ENCODE measurements at regions not wholly inside any gene's neighbourhood (a gene's known extent, or its start where the extent isn't known, plus 50 kb on each side); places are given as distances from the start of the nearest gene placed in this dataset.
"Not testable (repeated sequence)": the region's sequence is repeated elsewhere in the genome, so short reads cannot be mapped to it uniquely, and the experiment has no call there.

DNA sequence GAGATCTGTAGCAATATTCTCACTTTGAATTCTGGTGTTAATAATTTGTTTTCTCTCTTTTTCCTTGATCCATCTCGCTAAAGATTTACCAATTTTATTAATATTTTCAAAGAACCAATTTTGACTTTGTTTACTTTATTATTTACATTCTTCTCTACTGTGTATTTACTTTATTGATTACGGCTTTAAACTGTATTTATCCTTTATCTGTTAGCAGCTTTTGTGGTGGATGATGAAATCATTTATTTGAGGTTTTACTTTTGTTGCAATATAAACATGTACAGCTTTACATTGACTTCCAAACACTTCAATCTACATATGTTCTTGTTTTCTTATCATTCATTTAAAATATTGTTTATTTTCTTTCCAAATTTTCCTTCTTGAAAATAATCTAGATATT lies 719.9 kb downstream of the ADCYAP1 start:
- in situ Hi-C loops (cut with HindIII; ENCODE audit: low sequenced_read_pairs): no loop called here

DNA sequence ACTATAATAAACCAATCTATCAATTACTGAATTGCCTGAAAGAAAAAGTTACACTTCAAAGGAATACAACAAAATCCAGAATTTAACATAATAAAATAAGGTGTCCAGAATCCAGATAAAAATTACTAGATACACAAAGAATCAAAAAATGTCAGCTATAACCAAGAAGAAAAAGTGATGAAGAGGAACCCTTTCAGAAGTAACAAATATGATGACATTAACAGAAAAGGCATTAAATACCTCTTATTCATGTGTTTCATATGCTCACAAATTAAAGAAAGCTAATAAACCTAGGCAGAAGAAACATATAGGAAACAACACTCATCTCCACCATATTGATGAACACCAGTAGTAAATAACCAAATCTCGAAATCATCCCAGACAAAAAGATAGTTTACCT lies 722.8 kb downstream of the ADCYAP1 start:
- in situ Hi-C loops (cut with HindIII; ENCODE audit: low sequenced_read_pairs): no loop called here

DNA sequence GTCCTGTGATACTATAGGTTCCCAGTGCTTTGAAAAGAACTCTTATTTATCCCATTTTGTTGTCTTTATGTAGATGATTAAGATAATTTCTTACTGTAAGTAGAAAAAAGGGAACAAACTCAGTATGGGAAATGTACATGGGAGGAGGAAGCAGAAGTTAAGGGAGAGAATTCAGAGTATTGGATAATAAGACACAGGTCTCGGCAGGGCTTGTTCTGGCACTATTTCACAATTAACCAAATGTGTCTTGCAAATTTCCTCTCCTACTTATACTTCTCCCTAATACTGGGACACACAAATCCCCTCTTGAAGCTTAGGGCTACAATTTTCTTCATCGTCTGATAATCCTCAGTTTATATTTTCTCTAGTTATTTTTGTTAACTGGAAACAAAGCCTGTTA lies 744.0 kb downstream of the ADCYAP1 start:
- in situ Hi-C loops (cut with HindIII; ENCODE audit: low sequenced_read_pairs): no loop called here

GRCh38 chr18:1652018-1652417 lies 747.3 kb downstream of the ADCYAP1 start:
- in situ Hi-C loops (cut with HindIII; ENCODE audit: low sequenced_read_pairs): no loop called here

GRCh38 chr18:1653873-1654272 lies 749.2 kb downstream of the ADCYAP1 start:
- in situ Hi-C loops (cut with HindIII; ENCODE audit: low sequenced_read_pairs): no loop called here

DNA sequence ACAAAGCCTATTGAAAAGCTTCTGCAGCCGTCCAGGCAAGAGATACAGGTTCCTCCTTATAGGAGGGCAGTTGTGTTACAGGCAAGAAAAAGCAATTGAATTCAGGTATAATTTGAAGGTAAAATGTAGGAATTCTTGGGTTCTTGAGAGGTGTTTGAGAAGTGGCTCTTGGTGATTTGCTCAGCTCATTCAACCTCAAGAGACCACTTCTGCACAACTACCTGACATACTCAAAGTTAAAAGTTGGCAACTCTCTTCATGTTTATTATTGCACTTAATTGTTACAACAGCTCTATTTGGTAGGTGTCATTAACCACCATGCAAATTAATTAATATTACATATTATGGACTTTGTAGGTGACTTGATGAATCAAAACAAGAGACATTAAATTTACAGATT lies 753.2 kb downstream of the ADCYAP1 start:
- in situ Hi-C loops (cut with HindIII; ENCODE audit: low sequenced_read_pairs): no loop called here

DNA sequence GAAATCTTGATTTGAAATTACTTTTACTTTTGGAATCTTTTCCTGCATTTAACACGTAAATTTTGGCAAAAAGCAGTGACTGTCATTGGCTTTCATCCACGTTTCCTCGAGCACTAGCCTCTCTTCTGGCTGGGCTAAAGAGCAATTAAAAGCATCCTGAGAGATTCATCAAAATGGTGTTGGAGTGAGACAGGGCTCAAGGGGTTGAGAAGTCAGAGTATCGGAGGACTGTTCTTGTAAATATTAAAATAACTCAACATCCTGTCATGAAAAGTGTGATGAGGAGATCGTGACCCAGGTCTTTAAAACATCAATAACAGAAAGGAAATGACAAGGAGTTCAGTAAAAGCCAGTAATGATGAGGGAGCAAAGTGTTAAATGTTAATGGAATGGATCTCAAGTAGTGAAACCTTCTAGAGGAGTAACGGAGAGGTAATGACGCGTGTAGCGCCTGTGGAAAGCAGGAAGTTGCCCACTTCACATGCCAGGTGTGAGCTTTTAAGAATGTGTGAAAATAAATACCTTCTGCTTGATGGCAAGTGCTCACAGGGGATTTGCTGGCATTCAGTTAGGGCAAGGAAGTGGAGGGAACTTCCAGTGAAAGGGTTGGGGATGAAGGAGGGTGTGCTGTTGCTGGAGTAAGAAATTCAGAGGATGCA lies 754.4 kb downstream of the ADCYAP1 start:
- in situ Hi-C loops (cut with HindIII; ENCODE audit: low sequenced_read_pairs): no loop called here

DNA sequence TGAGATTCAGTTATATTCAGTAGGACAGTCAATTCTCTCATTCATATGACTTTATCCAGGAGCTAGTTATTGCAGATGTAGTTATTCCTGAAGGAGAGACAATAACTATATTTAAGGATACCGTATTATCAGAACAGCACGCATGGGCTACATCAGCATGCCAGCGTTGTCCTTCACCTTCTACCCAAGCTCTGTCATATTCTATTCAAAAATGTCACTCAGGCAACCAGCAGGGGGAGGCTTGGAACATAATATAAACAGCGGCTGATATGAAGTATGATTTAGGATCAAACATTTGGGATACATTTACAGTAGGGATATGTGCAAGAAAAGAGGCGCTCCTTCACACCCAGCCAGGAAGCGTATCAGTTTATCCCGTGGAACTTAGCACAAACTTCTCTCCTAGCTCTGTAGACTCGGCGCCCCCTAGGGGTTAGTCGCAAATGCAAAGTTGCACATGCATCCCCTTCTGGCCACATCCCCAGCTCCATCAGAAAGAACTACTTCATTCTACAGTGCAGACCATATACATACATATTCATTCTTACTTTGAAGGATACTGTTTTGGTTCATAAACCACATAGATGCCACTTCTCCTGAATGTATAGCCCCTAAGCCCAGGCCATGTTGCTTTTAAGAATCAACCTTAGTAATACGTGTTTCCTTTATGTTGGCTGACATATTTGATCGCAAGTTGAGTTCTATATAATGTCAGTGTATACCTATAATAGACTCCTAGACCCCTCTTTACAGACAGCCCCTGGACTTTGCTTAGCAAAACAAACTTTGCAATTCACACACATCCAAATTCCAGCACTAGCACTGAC lies 759.4 kb downstream of the ADCYAP1 start:
- in situ Hi-C loops (cut with HindIII; ENCODE audit: low sequenced_read_pairs): no loop called here

GRCh38 chr18:1665079-1665478 lies 760.4 kb downstream of the ADCYAP1 start:
- in situ Hi-C loops (cut with HindIII; ENCODE audit: low sequenced_read_pairs): no loop called here

GRCh38 chr18:1668279-1668678 lies 763.6 kb downstream of the ADCYAP1 start:
- in situ Hi-C loops (cut with HindIII; ENCODE audit: low sequenced_read_pairs): no loop called here

DNA sequence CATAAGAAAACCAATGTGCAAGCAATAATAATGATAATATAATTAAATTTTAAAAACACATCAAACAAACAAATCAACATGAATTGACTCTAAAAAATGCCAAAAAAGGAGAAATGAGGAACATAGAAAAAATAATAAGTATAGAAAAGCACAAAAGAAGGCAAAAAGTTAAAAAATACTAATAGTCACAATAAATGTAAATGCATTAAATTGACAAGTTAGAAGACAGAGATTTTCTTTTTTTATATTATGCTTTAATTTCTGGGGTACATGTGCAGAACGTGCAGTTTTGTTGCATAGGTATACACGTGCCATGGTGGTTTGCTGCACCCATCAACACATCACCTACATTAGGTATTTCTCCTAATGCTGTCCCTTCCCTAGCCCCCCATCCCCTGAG lies 767.0 kb downstream of the ADCYAP1 start:
- in situ Hi-C loops (cut with HindIII; ENCODE audit: low sequenced_read_pairs): not testable (repeated sequence)

GRCh38 chr18:1676387-1676786 lies 771.7 kb downstream of the ADCYAP1 start:
- in situ Hi-C loops (cut with HindIII; ENCODE audit: low sequenced_read_pairs): no loop called here

DNA sequence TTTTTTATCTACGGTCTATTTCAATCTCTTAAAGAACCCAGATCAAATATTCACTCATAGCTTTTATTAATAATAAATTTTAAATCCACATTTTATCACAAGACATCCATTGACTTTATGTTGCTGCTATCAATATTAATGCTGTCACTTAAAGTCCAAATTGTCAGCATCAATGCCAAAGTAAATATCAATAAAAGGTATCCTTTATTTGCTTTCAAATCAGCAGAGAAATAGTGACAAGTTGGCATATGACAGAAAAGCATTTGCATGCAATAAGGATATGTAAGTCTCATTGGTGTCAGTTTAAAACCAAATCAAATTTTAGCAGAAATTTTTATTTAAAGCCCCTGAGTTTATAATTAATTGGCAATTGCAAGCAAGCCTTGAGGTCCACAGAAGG lies 775.4 kb downstream of the ADCYAP1 start:
- in situ Hi-C loops (cut with HindIII; ENCODE audit: low sequenced_read_pairs): no loop called here

DNA sequence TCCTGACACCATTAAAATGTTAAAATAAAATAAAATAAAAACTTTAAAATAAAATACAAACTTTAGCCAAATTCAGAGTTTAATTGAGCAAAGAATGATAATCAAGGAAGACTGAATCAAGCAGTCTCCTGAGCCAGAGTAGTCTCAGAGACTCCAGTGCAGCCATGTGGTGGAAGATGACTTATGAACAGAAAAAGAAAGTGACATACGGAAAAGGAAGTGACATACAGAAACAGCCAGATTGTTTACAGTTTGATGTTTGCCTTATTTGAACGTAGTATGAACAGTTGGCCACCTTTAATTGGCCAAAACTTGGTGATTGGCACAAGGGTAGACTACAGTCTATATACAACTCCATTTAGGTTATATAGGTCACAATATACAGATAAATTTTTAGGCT lies 787.2 kb downstream of the ADCYAP1 start:
- in situ Hi-C loops (cut with HindIII; ENCODE audit: low sequenced_read_pairs): no loop called here

GRCh38 chr18:1708006-1708405 lies 803.3 kb downstream of the ADCYAP1 start:
- in situ Hi-C loops (cut with HindIII; ENCODE audit: low sequenced_read_pairs): no loop called here

GRCh38 chr18:1710114-1710513 lies 805.4 kb downstream of the ADCYAP1 start:
- in situ Hi-C loops (cut with HindIII; ENCODE audit: low sequenced_read_pairs): no loop called here

DNA sequence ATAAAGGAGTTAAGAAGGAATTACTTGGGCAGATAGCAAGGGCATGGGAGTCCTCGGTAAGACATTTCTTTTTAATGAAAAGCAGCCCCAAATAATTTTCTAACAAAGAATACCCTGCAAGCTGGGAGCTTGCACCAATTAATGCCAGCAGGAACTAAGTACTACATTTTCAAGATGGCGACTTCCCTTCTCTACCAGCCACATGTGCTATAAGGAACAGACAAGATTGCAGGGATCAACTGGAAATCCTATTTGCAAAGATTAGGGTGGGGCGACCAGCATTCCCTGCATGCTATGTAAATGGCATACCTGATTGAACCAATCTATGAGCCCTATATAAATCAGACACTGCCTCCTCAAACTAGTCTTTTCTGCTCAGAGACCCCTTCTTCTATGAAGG lies 827.5 kb downstream of the ADCYAP1 start:
- in situ Hi-C loops (cut with HindIII; ENCODE audit: low sequenced_read_pairs): no loop called here

GRCh38 chr18:1746131-1746530 lies 825.2 kb downstream of the METTL4 start:
- in situ Hi-C loops (cut with HindIII; ENCODE audit: low sequenced_read_pairs): no loop called here

GRCh38 chr18:1751249-1751648 lies 820.1 kb downstream of the METTL4 start:
- in situ Hi-C loops (cut with HindIII; ENCODE audit: low sequenced_read_pairs): no loop called here

DNA sequence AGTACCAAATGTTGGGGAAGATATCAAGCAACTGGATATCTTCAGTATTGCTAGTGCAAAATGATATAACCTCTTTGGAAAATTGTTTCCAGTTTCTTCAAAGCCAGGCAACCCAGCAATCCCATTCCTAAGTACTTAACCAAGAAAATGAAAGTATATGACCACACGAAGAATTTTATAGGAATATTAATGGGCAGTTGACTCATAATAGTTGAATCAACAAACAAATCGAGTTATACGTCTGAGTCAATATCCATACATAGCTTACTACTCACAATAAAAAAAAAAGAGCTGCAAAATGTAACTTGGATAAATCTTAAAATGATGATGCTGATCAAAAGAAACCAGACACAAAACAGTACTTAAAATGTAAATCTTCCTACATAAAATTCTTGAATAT lies 810.4 kb downstream of the METTL4 start:
- in situ Hi-C loops (cut with HindIII; ENCODE audit: low sequenced_read_pairs): no loop called here

DNA sequence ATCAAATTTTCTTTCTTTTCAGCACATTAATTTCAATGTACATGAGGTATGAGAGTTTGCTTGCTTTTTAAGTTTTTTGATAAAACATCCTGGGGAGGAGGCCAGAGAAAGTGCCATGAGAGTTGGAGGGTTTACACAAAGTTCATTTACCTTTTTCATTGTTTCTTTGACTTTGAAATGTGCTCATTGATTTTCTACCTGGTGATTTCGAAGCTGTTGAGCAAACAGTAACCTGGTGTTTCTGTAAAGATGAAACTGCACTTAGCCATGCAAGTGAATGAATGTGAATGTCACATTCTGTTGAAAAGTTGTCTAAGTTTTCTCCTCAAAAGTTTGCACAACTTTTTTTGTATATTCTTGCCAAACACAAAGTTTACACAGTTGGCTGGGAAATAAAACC lies 797.0 kb downstream of the METTL4 start:
- in situ Hi-C loops (cut with HindIII; ENCODE audit: low sequenced_read_pairs): no loop called here

DNA sequence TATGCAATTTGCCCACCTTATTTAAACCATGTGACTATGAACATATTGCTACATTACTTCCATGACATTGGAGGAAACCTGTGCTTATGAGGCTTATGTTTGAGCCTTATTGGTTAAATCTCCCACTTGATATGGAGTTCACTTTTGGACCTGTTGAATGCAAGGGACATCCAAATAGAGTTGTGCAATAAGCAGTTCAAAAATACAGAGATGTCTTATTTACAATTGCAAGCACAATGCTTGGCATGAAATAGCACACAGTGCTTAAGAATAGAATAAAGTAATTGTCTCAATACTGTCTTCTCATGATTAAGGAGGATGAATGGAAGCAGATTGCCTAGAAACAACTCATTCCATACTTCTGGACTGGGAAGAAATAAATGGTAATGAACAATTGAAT lies 793.5 kb downstream of the METTL4 start:
- in situ Hi-C loops (cut with HindIII; ENCODE audit: low sequenced_read_pairs): no loop called here

Data from endothelial cell of hepatic sinusoid (primary cell).